ENCODE measurements at regions not wholly inside any gene's neighbourhood (a gene's known extent, or its start where the extent isn't known, plus 50 kb on each side); places are given as distances from the start of the nearest gene placed in this dataset.
"Not testable (repeated sequence)": the region's sequence is repeated elsewhere in the genome, so short reads cannot be mapped to it uniquely, and the experiment has no call there.

DNA sequence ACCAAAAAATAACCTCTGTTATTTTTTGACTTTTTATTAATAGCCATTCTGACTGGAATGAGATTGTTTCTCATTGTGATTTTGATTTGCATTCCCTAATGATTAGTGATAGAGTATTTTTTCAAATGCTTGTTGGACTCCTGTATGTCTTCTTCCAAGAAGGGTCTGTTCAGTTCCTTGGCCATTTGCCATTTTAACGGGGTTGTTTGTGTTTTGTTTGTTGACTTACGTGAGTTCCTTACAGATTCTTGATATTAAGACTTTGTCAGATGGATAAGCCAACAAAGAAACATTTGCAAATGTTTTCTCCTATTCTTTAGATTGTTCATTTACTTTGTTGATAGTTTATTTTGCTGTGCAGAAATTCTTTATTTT, 651.6 kb upstream of the LRFN5 start:
- TF ChIP-seq, protein P1, sequence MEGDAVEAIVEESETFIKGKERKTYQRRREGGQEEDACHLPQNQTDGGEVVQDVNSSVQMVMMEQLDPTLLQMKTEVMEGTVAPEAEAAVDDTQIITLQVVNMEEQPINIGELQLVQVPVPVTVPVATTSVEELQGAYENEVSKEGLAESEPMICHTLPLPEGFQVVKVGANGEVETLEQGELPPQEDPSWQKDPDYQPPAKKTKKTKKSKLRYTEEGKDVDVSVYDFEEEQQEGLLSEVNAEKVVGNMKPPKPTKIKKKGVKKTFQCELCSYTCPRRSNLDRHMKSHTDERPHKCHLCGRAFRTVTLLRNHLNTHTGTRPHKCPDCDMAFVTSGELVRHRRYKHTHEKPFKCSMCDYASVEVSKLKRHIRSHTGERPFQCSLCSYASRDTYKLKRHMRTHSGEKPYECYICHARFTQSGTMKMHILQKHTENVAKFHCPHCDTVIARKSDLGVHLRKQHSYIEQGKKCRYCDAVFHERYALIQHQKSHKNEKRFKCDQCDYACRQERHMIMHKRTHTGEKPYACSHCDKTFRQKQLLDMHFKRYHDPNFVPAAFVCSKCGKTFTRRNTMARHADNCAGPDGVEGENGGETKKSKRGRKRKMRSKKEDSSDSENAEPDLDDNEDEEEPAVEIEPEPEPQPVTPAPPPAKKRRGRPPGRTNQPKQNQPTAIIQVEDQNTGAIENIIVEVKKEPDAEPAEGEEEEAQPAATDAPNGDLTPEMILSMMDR (IDR thresholded peaks at IDR 0.05): no peak
- no peak for TF ChIP-seq ZFX (IDR thresholded peaks at IDR 0.05; ENCODE audit: borderline replicate concordance)
- H3K27ac ChIP-seq: no peak overlapping the region

DNA sequence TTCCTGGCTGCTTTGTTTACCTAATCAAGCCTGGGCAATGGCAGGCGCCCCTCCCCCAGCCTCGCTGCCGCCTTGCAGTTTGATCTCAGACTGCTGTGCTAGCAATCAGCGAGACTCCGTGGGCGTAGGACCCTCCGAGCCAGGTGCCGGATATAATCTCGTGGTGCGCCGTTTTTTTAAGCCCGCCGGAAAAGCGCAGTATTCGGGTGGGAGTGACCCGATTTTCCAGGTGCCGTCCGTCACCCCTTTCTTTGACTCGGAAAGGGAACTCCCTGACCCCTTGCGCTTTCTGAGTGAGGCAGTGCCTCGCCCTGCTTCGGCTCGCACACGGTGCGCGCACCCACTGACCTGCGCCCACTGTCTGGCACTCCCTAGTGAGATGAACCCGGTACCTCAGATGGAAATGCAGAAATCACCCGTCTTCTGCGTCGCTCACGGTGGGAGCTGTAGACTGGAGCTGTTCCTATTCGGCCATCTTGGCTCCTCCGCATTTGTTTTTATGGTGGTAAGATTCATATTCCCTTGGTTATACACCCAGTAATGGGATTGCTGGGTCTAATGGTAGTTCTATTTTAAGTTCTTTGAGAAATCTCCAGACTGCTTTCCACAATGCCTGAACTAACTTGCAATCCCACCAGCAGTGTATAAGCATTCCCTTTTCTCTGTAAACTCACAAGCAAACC, 652.1 kb upstream of the LRFN5 start:
- not testable (repeated sequence) for H3K27ac ChIP-seq

DNA sequence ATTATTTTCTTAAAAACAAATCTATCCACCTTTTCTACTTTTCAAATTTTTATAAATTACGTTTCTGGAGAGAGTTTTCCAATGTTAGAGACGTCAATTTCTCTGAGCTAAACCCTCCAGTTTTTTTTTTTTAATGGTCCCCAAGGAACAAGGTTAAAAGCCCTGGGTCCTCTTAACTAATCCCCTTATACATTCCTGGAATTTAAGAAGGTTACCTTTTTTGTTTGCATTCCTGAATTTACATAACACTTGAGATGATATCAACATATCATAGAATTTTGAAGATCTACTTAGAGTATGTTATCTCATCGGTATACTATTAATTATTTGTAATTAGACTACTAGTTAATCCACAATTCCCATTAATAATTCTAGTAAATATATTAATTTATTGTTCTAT, 662.2 kb upstream of the LRFN5 start:
- H3K27ac ChIP-seq: no peak overlapping the region
- TF ChIP-seq ZFX (IDR thresholded peaks at IDR 0.05; ENCODE audit: borderline replicate concordance): no peak
- TF ChIP-seq, protein P1 (IDR thresholded peaks at IDR 0.05): no peak

DNA sequence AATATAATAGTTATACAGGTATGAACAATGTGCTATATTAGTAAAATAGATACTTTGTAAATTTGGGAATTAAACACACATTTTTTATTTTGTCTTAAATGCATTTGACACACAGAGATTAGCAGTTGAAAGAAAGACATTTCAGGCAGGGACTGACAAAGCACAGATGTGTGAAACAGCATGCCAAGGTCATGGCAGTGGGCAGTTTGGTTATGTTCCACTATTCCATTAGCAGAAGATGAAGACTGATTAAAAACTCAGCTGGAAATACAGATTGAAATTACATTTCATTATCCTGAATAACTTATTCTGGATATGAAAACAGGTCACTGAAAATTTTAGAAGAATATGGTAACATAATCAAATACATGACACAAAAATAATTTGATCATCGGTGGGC, 669.8 kb upstream of the LRFN5 start:
- H3K27ac ChIP-seq: no peak overlapping the region
- no peak for TF ChIP-seq ZFX (IDR thresholded peaks at IDR 0.05; ENCODE audit: borderline replicate concordance)
- TF ChIP-seq, protein P1 (IDR thresholded peaks at IDR 0.05): no peak

DNA sequence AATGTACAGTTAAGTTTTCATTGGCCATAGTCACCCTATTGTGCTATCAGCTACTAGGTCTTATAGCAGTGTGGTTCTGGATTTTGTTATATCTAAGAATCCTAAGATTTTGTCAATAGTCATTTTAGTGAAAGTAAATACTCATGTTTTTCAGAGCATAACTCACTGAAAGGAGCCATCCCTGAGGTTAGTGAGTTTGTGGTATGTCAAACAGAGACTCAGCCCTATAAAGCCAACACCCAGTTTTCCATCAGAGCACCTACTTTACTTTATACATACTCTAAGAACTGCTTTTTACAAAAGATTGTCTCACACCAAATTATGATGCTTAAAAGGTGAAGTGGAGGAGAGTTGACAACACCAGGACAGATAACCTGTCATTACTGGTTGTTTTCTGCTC, 686.3 kb upstream of the LRFN5 start:
- H3K27ac ChIP-seq: no peak overlapping the region
- TF ChIP-seq, protein P1 (IDR thresholded peaks at IDR 0.05): no peak
- no peak for TF ChIP-seq ZFX (IDR thresholded peaks at IDR 0.05; ENCODE audit: borderline replicate concordance)

DNA sequence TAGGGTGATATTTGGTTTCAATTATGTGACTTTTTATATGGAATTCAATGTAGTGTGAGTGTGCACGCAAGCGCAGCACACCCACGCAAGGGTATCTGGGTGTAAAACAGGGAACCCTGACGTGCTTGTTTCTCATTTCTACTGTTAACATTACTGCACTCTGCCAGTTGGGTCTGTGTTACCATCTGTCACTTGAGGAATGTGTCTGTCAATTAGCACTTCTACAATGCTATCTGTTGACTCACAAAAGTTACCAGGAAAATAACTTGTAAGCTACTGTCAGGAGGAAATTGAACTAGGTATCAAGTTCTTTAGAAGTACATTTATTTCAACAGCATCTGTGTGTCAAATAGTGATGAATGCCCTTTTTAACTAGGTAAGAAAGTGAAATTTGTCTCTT, 695.5 kb upstream of the LRFN5 start:
- no peak for TF ChIP-seq ZFX (IDR thresholded peaks at IDR 0.05; ENCODE audit: borderline replicate concordance)
- TF ChIP-seq, protein P1 (IDR thresholded peaks at IDR 0.05): no peak
- H3K27ac ChIP-seq: no peak overlapping the region

DNA sequence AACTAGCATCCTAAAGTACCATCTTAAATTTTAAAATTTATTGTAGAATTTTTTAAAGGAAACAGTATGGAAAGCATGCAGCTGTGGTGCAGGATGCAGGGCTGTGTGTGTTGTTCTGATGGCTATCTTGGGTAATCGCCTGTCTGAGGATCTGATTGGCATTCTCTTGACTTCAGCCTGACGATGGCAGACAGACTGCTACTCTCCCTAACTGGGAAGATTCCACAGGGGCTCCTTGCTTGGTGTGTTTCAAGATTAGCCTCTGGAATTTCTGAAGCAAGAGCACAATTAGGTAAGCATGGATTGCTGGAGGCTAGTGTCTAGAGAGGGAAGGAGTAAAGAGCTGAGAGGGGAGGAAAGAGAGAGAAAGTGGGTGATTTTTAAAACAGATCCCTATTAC, 696.8 kb upstream of the LRFN5 start:
- no peak overlapping the region for H3K27ac ChIP-seq
- TF ChIP-seq, protein P1 (IDR thresholded peaks at IDR 0.05): no peak
- TF ChIP-seq ZFX (IDR thresholded peaks at IDR 0.05; ENCODE audit: borderline replicate concordance): no peak

DNA sequence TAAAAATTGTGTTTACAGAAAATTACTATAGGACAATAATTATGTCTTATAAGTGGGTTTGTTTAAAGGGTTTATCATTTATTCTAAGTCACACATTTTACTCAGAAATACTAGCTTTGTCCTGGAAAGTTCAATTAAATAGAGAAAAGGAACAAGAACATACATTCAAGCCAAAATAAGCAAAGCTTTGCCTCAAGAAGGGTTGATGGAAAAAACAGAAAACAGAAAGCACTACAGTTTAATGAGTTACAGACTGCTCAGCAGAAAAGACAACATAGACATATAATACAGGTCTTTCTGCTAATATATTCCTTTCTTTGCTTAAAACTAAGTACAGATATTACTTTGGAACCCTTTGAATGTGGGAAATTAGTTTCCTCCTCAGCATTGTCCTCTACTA, 703.0 kb upstream of the LRFN5 start:
- no peak for TF ChIP-seq ZFX (IDR thresholded peaks at IDR 0.05; ENCODE audit: borderline replicate concordance)
- TF ChIP-seq, protein P1 (IDR thresholded peaks at IDR 0.05): no peak
- H3K27ac ChIP-seq: no peak overlapping the region

Measured in 22Rv1 (cell line).